Right renal pelvis (tissue), 4 donors: ENCODE measurements at regions not wholly inside any gene's neighbourhood (a gene's known extent, or its start where the extent isn't known, plus 50 kb on each side); places are given as distances from the start of the nearest gene placed in this dataset.
"Not testable (repeated sequence)": the region's sequence is repeated elsewhere in the genome, so short reads cannot be mapped to it uniquely, and the experiment has no call there.

Source experiments
- DNase-seq, 4 donors: peaks; one replicate each; pipeline ENCODE4 v3.0.0-alpha.2; 2013; ENCODE audit warnings: low read depth in 4 of 4, low spot score in 3 of 4, missing footprints in 1 of 4

DNA sequence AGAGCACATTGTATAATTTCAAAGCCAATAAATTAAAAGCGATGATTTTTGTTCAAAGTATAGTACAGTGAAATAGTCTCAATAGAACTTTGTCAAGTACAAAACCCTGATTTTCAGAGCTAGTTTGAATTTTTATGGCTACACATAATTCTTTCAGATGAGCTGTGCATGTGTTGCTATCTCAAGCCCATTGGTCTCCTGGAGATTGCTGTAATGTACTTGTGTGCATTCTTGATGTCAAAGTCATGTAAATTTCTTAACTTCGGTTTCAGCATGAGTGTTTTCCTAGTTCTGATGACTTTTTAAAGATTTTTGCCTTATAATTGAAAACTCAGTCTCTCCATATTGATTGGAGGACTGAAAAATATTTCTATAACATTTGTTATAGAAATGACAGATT lies 200.8 kb downstream of the CEP135 start:
- DNase-seq: no peak

DNA sequence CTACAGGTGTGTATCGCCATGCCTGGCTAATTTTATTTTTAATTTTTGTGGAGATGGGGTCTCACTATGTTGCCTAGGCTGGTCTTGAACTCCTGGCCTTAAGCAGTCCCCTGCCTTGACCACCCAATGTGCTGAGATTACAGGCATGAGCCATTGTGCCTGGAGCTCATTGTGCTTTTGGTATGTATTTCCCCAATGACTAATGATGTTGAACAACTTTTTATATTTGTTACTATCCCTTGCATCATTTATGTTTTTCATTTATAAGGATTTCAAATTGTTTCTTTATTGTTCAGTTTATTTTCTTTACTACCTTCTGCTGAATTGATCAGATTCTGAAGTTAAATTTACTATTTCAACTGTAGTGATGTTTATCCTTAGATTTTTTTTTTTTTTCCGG lies 199.7 kb downstream of the CEP135 start:
- DNase-seq: no peak

DNA sequence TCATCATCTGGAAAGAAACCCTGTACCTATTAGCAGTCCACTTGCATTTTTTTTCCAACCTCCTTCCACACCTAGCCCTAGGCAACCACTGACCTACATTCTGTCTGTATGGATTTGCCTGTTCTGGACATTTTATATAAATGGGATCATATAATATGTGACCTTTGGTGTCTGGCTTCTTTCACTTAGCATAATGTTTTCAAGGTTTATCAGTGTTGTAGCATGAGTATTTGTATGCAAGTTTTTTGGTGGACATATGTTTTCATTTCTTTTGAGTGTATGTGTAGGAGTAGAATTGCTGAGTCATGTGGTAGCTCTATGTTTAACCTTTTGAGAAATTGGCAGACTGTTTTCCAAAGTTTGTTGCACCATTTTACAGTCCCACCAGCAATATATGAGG lies 198.6 kb downstream of the CEP135 start:
- no peak for DNase-seq

DNA sequence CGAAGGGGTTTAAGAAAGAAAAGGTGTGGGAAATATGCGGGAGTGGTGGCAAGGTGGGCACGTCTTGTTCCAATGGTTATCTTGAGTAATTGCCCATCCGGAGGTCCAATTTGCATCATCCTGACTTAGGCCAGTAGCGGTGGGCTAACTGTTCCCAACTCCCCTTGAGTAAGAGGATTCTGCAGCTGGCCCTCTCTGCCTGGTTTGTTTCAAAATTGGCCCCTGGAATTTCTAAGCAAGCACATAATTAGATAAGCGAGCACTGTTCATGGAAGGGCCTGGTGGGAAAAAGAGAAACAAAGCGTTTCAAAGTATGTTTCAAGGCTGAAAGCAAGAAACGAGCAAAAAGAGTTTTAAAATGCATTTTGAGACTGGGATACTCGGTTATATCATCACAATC lies 198.2 kb downstream of the CEP135 start:
- no peak for DNase-seq

DNA sequence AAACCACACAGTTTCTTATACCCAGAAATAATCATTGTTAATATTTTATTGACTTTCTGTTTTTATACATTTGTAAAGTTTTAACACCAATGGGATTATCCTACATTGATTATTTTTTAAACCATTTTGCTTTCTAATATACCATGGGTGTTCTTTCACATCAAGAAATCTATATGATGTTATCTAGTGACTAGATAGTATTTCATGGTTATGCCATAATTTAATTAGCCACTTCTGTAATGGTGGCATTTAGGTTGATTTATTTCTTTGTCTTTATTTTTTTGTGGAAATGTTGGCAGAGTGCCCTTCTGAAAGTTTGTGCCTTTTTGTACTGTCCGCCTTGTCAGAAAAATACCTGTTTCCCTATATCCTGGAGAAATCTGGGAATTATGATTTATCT lies 193.3 kb downstream of the CEP135 start:
- no peak for DNase-seq

DNA sequence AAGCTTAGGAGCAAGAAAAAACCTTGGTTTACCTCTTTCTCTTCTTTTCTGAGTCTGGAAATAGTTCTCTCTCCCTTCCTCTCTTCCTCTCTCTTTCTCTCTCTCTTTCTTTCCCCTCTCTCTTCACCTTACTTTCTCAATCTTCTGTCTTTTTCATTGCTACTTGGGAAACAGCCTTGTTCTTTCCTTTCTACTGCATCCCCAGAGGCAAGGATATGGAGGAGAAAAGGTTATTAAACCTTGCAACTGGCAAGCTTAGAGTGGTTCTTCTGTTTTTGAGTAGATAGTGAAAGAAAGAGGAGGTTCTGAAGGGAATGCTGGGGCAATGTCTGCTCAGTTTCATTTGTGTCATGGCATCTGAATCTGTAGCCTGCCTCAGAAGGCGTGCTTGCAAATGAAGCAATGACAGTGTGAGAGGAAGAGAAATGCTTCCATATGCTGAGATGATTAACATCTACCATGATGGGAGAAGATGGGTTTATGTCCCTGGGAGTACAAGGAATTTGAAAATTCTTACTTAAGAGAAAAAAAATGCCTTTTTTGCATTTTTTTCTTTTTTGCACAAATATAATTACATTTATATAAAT lies 190.6 kb downstream of the CEP135 start:
- no peak for DNase-seq

DNA sequence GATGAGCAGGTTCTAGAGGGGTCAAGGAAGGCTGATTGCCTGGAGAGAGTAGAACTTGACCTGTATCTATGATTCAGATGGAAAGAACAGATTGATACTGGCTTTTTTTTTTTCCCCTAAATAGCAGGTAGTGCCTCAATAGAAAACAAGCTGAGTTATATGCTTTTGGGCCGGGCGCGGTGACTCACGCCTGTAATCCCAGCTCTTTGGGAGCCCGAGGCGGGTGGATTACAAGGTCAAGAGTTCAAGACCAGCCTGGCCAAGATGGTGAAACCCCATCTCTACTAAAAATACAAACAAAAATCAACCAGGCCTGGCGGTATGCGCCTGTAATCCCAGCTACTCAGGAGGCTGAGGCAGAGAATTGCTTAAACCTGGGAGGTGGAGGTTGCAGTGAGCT lies 186.1 kb downstream of the CEP135 start:
- not testable (repeated sequence) for DNase-seq

DNA sequence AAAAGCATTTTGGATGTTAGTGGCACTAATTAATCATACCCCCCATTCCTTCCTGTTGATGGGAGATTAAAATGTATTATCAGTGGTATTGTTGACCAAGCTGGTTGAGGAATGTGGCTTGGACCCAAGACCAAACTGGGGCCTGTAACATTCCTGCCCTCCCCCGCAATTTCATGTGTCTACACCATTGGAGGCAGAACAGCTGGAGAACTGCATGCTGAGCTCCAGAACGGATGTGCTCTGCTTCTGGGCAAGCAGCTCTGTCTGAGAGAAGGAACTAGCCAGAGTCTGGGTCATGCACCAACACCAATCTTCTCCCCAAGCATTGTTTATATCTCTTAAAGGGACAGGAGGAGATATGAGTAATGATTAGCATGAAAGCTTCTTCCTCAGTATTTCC lies 185.5 kb downstream of the CEP135 start:
- DNase-seq: peak in 3 of 4 donors; percentile 43 to 59 (median 47)

DNA sequence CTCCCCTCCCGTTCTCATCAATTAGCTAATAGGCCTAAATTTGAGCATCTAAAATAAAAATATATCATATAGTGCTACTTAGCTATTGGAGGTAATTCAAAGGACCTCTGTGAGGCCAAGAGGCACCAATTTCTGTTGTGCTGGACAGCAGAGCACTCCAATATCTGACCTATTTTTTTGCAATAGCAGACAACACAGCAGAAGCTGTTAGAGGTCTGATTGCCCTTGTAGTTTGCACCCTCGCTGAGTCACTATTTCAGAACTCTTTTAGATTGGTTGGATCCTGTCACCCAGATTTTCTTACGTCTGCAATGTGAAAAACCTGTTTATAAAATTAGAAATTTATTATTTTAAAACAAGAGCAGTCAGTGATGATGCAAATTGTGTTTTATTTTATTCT lies 184.1 kb downstream of the CEP135 start:
- no peak for DNase-seq

DNA sequence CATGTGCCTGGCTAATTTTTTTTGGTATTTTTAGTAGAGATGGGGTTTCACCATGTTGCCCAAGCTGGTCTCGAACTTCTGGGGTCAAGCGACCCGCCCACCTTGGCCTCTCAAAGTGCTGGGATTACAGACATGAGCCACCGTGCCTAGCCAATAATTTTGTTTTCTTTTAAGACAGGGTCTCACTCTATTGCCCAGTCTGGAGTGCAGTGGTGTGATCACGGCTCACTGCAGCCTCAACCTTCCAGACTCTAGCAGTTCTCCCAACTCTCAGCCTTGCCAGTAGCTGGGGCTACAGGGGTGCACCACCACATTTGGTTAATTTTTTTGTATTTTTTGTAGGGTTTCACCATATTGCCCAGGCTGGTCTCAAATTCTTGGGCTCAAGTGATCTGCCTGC lies 183.4 kb downstream of the CEP135 start:
- not testable (repeated sequence) for DNase-seq

DNA sequence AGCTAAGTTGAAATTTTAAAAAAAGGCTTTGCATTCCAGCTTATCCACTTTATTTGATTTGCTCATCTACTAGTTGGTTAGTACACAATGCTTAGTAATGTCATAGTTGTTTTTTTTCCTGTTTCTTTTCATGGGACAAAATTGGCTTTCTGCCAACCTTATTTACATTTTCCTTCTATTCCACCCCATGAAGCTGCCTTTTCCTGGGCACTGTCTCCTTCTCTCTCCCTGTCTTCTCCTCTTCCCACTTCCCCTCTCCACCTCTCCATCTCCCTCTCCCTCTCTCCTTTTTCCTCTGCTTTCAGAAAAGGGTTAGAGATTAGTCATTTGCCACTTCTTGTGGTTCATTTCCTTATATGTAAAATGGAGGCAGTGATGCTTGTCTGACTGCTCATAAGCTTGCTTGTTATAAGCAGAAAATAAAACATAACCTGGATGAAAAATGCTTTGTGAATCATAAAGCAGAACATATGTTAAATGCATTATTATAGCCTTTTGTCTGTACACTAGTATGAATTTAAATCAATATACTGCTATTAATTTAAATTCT lies 181.9 kb downstream of the CEP135 start:
- no peak for DNase-seq

DNA sequence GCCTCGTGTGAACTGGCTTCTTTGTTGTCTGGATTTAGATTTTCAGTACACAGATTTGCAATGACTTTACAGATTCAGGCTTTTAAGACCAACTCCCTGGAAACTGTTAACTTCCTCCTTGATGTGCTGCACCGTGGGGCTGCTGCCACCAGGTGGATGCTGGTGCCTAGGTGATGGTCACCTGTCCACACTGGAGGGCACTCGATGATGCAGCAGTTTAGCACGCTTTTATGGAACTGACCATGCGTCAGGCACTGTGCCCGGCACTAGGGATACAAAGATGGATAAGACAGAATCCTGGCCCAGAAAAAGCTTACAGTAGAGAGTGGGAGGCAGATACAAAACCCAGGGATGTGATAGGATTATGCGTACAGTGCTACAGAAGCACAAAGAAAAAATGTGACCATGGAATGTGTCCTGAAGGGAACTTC lies 180.7 kb downstream of the CEP135 start:
- no peak for DNase-seq

DNA sequence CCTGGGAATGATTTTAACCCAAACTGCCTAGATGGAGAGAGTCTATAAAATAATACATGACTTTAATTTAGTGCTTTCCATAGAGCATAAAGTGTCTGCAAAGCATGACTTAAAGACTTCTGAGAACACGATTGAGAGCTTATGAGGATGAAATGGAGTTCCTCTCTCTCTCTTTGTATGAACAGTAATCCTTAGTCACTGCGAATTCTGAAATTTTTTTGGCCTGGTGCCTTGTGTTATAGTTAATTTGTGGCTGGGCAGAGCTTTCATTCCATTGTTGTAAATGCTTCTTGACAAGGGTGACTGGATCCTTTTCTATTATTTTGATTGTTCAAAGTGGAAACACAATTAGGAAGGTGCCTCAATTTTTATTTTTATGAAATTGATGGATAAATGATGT lies 179.5 kb downstream of the CEP135 start:
- no peak for DNase-seq

DNA sequence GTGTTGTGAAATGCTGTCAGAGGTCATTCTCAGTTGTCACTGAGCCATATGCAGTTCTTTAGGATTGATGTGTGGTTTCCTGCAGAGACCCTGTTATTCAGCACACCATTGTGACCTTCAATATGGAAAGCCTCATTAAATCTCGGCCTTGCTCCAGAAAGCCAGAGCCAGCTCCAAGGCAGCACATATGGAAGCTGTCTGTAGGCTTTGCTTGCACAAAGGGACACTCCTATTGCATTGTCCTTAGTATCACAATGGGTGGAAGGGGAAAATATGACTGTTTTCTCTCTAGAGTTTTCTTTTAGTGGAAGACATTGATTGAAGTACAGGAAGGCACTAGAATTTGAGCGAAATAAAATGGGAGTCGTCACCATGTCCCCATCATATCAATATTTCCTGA lies 179.0 kb downstream of the CEP135 start:
- peak; percentile 29 to 53 (median 38) for DNase-seq

DNA sequence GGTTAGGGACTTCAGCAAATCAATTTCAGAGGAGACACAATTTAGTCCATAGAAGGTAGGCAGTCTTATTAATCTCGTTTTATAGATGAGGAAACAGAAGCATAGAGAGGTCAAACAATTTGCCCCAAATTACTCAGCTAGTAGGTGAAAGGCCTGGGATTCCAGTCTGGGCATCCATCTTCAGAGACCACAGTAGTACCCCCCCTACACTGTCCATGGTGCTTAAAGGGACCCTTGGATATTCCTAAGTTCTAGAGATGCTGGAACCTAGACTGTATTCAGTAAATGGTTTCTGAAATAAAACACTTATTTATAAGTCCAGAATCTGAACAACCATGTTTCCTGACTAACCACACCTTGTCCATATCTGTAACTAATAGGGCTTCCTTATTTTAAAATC lies 174.8 kb downstream of the CEP135 start:
- no peak for DNase-seq

DNA sequence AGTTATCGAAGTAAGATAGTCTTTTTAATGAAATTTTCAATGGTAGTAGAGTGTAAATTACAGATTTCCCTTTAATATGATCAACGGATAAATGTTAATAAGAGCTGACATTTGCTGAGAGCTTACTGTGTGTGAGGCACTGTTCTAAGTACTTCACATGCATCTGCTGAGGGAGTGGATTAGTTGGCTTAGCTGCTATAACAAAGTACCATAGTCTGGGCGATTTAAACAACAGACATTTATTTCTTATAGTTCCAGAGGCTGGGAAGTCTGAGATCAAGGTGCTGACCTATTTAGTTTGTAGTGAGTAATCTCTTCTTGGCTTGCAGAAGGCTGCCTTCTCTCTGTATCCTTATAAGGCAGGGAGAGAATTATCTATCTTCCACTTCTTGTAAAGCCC lies 174.3 kb downstream of the CEP135 start:
- no peak for DNase-seq

DNA sequence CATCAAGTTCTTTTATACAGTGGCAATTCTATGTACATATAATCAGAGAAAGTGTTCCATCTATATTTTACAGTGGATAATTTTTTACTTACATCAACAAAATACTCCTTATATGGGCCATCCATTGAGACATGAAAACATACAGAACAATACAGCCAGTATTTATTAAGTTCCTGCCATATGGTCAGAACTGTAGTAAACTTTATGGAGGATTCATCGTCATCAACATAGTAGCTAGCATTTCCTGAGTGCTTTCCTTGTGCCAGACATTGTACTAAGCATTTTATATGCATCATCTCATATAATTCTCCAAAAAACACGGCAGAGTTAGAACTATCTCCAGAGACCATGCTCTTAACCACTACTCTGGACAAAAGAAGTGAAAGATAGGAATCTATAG lies 170.1 kb downstream of the CEP135 start:
- DNase-seq: no peak

DNA sequence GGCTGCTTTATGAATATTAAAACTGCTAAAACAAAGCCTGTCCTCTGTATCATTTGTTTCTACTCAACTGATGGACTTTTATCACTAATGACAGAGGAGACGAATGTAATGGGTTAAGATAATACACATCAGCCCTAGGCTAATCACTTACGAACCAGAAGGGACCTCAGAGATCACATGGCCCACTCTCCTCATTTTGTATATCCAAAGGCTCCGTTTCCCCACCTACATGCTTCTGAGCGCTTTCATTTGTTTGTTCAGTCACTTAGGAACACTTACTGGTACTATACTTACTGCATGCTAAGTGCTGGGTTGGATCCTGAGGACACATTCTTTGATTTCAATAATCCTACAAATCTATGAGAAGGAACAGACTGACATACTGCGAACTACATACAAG lies 169.3 kb downstream of the CEP135 start:
- no peak for DNase-seq

DNA sequence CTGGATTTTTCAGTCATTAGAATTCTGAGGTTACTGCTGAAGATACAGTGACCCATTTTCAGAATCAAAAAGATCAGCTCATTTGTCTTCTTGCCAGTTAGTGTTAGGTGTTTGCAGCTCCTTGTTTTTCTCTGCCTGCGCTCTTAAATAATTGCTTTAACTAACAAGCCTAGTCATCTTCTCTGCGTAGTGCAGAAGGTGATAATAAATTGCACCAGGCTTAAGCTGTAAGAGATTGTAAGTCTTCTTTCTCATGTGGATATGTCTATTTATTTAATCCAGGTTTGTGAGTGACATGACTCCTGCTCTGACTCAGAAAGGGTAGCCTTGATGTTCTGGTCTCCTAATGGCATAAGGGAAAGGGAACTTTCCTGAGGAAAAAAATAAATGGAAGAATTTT lies 167.2 kb downstream of the CEP135 start:
- no peak for DNase-seq

DNA sequence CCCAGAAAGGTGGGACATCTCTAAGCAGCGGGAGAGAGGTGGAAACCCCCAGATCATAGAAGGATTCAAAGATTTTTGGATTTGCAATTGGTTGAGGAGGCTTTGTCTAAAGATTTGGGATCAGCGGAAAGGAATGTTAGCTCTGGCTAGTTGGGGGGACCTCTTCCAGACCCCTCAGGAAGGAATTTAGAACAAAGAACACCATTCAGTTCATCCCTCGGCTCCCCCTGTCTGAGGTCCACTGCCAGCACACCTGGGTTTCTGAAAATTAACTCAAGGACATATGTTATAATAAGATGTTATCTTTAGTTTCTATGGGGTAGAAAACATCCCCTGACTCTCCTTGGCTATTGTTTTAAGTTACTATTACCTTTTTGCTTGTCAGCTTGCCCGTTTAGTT lies 163.6 kb downstream of the CEP135 start:
- DNase-seq: no peak

DNA sequence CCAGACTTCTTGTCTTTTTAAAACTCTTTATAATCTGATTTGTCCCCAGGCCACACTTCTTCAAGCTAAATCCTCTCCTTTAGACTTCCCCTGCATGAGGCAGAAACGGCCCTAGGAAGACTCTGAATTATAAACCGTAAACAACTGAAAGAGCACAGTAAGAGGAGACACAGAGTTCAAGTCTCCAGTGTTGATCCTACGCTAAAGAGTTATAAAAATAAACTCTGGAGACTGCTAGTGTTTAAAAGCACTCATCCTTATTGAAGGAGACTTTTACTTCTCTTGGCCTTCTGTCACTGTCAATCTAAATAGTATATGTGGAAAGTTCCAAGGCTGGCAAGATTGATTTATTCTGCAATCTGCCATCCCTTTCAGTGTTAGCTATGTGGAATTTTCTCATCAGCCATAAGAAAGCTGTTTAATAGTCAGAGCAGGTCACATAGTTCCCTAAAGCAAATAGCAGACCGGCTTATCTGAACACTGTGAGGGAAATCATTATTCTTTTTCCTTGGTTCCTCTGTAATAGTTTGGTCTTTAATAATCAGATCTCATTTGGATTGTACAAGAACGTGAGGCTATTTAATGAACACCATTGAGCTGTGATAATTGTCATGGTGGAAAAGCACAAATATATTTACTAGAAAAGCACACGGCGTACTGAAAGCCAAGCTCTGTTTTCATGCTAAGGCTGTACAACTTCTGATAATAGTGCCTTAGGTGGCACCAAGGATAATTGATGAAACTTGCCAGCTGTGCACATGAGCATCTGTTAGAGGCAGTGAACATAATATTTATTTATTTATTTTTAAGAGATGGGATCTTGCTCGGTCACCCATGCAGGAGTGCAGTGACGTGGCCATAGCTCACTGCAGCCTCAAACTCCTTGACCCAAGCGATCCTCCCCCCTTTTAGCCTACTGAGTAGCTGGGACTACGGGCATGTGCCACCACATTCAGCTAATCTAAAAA lies 157.7 kb downstream of the CEP135 start:
- DNase-seq: no peak

DNA sequence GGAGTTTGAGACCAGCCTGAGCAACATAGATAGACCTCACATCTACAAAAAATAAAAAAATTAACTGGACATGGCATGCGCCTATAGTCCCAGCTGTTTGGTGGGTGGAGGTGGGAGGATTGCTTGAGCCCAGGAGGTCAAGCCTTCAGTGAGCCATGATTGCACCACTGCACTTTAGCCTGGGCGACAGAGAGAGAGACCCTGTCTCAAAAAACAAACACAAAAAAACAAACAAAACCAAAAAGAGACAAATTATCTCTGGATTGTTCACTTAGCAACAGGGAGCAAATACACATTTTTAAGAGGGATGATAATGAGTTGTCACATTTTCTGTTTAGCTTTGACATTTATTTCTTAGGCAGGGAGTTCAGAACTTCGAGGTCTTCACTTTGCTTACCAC lies 155.4 kb downstream of the CEP135 start:
- no peak for DNase-seq
